Fibroblast of skin of abdomen (primary cell): ENCODE measurements at regions not wholly inside any gene's neighbourhood (a gene's known extent, or its start where the extent isn't known, plus 50 kb on each side); places are given as distances from the start of the nearest gene placed in this dataset.

Experiments used
- DNase-seq: peaks from one replicate; pipeline ENCODE4 v3.0.0-alpha.2; 2013

DNA sequence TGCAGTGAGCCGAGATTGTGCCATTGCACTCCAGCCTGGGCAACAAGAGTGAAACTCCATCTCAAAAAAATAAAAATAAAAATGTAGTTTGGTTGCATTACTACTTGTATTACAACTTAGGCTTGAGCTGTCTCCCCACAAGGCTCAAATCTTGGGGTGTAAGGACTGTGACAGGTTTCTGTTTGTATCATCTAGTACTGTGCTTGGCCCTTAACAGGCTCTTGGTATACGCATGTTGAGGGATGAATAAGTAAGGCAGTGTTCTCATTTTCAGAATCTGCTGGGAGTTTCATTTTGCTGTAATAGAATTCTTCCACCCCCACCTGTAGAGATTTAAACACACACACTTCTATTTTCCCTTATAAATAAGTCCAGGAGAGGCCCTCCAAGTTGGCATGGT is 289.4 kb upstream of the EEF2KMT start:
- DNase-seq: no peak

DNA sequence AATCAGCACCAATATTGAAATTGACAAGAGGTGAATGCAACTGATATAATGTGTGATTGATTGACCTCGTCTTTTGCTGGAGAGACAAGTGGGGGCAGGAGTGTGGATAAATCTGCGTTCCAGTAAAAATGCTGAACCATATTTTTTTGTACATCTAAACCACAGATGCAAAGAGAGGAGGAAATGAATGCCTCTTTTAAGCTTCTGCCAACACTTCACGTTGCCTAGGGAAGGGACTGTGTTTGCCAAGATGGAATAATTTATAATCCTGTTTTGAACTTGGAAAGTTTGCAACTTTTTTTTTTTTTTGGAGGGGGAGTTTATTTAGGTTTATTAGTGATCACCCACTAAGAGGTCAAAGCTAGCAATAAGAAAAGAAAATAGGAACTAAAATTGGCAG is 288.2 kb upstream of the EEF2KMT start:
- DNase-seq: no peak

DNA sequence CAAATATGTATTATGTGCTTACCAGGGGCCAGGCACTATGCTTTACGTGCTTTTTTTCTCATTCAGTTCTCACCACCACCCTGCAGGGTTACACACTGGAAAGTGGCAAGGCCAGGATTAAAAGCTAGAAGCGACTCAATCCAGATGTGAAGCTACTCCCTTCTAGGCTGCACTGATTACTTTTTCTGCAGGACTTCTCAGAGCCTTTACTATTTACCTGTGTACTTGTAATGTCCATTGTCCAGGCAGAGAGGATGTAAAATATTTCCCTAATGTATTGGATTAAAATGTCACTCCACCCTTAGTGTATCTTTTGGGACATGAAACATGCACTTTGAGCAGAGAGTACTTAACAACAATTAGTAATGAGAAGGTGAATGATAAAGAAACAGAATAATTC is 287.5 kb upstream of the EEF2KMT start:
- DNase-seq: no peak

DNA sequence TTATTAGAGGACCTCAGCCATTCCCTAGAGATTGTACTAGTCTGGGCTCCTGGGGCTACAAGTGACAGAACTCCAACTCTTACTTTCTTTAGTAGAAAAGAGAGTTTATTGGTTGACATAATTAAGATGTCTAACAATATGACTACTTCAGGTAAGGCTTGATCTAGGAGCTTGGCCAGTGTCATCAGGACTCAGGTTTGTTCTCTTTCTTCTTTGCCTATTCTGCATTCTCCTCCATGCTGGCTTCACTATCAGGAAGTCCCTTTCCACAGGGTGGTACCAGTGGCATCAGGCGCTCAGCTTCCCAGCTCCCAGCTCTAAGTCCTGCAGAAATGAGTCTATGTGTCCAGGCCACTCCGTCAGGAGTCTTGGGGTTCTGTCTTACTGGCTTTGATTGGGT is 286.1 kb upstream of the EEF2KMT start:
- DNase-seq: no peak

DNA sequence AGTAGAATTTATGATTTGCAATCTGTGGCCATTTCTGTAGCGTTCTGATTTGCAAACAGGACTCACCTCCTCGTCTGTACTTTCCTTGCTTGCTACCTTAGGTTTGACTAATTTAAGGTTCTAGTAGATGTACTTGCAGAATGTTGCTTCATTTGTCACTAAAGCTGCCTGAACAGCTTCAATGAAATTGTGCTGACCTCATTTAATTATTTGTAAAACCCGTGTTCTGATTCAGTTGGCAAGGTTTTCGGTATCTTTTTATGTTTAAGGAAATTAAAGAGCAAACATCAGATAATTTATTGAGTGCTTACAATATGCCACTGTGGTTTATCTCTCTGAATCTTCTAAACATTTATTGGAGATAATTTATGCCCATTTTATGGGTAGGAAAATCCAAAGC is 284.9 kb upstream of the EEF2KMT start:
- DNase-seq: no peak

DNA sequence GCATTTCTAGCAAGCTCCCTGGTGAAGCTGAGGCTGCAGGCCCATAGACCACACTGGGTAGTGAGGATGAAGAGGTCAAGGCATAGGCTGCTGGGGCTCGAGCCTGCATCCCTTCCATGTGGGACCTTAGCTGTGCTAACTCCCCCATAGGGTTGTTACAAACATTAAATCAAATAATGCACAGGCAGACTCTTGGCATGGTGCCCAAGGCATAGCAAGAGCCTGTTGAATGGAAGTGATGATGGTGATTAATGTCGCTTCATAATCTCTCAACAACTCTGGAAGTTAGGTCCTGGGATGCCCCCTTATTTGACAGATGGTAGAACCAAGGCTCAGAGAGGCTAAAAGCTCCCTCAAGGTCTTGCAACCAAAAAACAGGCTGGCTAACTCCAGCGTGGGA is 283.9 kb upstream of the EEF2KMT start:
- DNase-seq: no peak

DNA sequence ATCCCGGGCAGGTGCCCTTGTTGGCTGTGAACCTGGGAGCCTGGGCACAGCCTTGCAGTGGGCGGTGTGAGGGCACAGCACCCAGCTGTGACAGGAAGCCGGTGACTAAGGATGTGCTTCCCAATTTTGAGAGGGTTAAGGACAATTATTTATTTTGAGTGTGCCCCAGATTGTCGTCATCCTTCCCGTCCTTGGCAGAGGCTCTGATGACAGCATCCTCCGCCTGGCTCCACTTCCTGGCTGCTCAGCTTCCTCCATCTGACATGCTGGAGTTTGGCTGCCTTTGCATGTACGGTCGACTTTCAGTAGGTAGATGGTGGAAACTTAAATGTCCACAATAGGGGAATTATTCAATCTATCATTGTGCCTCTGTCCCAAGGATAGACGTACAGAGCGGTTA is 282.4 kb upstream of the EEF2KMT start:
- no peak for DNase-seq

DNA sequence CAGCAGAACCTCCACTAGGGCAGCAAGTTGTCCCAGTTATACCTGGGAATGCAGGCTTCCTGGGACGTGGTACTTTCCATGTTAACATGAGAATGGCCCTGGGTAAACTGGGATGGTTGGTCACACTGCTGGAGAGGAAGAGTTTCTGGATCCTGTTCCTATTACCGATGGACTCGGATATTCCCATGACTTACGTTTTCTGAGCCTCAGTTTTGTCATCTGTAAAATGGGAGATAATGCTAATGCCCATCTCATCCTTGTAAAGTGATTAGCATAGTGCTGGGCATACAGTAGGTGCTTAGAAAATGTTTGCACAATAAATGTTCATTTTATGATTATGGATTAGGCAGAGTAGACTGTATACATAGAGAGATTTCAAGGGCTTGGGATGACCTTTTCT is 280.9 kb upstream of the EEF2KMT start:
- DNase-seq: no peak

DNA sequence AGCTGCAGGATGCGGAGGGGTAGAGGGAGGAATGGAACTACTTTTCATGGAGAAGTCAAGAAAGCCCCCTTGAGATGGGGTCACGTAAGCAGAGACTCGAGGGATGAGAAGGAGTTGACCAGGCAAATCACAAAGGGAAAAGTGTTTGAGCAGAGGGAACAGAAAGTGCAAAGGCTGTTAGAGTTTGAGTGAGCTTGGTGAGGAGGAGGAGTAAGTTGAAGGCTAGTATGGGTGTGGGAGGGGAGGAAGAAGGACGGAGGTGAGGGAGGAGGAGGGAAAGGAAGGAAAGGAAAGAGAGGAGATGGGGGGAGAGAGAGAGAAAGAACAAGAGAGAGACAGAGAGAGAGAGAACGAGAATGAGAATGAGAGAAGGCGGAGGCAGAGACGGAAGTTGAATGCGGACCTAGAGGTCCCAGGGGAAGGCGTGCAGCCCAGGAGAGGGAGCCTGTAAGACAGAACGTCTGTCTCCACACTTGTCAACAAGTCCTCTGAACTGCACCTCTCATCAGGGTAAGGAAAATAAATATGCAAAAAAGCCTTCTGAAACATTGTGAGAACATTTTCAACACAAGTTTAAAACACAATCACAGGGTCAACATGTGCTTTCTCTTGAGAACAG is 279.8 kb upstream of the EEF2KMT start:
- no peak for DNase-seq

DNA sequence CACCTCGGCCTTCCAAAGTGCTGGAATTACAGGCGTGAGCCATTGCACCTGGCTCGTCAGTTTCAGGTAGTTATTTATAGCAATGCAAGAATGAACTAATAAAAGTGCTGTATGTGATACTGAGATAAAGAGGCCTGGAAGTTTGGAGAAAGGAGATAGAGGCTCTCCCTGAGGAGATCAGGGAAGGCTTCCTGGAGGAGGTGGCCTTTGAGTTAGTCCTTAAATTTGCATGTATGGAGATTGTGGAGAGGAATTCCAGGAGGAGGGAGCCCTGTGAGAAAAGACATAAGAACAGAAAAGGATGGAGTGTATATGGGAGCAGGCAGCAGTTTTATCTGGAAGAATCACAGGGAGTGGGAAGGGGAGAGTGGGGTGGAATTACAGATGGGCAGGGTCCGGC is 276.6 kb upstream of the EEF2KMT start:
- no peak for DNase-seq

DNA sequence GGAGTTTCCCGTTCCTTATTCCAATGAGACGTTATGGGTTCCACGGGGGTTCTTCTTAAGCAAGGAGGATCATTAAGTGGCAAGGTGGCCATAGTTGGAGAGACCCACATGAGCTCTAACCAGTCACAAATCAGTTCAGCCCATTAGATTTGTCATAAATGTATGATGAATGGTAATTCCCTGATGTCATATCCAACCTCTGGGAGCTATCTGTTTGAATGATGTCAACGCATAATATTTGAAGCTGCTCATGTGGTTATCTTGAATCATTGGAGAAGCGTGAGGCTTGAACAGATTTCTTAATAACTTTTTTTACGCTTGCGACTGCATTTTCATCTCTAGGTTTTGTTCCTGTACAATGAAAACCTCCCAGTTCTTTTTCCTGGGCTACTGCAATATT is 270.4 kb upstream of the EEF2KMT start:
- DNase-seq: no peak

DNA sequence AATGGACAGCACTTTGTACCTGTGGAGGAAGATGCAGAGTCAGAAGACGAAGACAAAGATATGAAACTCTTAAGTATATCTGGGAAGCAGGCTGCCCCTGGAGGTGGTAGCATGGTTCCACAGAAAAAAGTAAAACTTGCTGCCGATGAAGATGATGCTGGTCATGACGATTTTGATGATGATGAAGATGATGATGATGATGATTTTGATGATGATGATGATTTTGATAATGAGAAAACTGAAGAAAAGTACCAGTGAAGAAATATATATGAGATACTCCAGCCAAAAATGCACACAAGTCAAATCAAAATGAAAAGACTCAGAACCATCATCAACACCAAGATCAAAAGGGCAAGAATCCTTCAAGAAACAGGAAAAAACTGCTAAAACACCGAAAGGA is 268.5 kb upstream of the EEF2KMT start:
- no peak for DNase-seq

DNA sequence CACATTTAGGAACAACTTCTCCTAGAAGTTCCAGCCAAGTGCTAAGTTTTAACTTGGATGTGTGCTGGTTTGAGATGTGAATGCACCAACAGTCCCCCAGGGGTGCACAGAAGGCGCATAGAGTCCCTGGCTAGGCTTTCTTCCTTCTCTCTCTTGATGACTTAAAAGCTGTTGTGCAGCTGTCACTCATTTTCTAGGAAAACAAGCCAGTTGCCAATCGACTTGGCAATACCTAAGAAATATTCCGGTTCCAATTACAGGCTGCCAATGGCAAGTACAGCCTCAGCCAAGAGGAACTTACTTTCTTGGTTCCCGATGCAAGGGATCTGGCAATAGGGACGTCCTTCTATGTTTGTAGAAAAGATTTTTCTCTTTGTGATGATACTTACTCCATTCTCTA is 266.6 kb upstream of the EEF2KMT start:
- no peak for DNase-seq

DNA sequence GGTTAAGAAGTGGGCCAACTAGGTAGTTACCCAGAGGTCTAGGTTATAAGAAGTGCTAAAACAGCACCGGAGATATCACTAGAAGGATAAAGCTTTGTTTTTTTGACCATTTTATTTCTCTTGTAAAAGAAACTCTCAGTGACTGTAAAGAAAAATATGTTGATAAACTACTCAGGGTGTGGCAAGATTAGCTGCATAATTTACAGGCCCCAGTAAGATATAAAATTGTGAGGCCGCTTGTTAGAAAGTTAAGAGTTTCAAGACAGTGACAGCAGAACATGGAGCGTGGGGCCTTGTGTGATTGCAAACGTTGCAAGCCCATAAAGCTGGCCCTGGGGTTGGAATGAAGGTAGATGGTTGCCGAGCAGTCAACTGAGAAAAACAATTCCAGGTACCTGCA is 263.7 kb upstream of the EEF2KMT start:
- DNase-seq: no peak

DNA sequence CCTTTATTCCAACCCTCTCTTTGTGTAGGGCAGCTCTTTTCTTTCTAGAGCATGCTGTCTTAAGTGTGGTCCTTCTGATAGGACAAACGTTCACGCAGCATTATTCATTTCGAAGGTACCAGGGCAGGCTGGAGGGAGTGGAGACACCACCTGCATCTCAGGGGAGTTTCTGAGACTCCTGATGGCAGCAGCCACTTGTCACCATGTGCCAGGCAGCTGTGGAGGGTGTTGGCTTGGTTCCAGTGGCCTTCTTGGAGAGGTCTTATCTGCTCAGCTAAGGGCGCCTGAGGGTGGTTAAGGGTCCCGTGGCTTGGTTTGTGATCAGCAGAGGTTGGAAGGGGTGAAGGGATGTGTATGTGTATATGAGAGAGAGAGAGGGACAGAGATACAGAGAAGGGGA is 257.1 kb upstream of the EEF2KMT start:
- DNase-seq: no peak

DNA sequence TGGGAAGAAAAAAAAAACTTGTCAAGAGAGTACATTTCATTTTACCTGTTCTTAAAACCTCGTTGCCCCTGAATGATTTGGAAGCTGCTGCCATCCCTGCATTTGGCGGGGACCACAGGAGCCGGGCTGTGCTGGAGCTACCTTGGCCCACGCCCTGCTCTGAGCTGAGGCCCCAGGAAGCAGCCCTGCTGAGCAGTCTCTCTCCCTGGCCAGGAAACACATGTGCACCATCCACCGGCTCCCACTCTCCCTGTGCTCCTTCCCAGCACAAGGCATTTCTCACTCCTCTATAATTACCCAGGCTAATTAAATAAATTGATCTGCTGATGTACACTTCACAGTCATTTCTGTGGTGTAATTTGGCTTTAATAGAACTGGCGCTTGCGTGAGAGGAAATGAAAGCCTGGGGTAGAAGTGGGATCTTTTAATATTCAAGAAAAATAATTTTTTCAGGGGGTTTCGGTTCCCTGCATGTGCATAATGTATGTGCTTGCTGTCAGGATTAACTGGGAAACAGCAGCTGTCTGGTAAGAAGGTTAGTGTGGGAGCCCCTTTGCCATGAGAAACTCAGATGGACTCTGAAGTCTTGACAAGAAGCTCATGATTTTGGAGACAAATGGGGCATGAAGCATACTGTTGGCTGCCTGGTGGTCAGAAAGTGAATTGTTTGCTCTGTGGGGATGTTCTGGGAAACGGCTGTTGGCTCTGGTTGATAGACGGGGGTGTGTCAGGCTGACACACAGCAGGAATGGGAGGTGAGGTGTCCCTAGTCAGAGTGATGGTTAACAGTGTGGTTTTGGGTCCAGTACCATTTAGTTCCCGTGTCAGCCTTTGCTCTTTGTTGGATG is 252.3 kb upstream of the EEF2KMT start:
- no peak for DNase-seq

DNA sequence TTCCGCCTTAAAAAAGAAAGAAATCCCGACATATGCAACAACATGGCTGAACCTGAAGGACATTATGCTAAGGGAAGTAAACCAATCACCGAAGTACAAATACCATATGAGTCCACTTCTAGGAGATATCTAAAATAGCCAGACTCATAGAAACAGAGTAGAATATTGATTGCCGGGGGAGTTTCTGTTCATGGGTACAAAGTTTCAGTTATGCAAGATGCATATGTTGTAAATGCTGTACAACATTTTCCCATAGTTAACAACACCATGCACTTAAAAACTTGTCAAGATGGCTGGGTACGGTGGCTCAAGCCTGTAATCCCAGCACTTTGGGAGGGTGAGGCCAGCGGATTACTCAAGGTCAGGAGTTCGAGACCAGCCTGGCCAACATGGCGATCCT is 251.5 kb upstream of the EEF2KMT start:
- DNase-seq: no peak

DNA sequence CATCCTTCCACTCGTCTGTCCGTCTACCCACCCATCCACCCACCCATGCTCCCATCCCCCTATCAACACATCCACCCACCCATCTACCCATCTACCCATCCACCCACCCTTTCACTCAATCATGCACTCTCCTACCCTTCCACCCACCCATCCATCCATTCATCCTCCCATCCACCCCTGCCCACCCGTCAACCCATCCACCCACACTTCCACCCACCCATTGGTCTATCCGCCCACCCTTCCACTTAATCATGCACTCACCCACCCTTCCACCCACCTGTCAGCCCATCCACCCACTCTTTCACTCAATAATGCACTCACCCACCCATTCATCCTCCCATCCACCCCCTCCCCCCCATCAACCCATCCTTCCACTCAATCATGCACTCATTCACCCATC is 250.0 kb upstream of the EEF2KMT start:
- no peak for DNase-seq

DNA sequence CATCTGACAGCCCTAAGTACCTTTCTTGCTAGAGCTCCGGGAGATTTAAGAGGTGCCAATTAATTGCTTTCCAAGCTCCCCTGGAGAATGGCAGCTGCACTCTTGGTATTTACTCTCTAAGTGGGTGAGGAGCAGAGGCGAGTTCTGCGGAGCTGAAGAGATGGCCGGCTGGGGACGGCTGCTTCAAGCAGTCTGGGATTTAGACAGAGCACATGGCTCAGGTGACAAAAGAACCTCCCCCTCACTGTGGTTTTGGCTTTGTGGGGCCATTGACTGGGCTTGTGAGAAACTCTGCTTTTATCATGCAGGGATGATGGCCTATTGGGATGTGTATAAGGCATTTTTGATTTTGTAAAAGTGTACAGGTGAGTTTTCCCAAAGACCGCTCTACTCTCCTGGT is 239.3 kb upstream of the EEF2KMT start:
- no peak for DNase-seq

DNA sequence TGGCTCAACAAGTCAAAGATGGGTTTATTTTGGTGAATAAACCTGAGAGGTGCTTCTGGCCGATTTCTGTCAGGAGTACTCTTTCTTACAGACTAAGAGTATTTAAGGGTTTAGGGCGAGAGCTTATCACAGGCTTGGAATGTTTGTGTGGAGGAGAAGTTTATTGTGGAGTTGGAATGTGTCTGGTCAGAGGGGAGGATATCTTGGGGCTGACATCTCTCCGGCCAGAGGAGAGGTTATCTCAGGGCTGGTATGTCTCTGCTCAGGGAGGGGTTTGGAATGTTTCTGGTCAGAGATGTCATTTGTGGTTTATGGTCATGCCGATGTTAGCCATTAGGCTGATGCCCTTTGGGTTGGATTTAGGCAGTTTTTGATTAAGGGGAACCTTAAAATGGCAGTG is 236.4 kb upstream of the EEF2KMT start:
- no peak for DNase-seq

DNA sequence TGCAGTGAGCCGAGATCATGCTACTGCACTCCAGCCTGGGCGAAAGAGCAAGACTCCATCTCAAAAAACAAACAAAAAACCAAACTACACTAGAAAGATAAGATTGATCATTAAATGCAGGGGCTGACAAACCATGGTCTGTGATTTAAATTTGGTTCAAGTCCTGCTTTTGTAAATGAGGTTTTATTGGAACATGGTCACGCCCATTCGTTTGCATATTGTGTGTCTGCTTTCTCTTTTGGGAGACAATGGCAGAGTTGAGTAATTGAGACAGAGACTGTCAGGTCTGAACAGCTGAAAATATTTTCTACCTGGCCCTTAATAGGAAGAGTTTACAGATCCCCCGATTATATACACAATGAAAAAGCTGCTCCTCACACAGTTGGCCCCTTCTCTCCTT is 235.5 kb upstream of the EEF2KMT start:
- no peak for DNase-seq

DNA sequence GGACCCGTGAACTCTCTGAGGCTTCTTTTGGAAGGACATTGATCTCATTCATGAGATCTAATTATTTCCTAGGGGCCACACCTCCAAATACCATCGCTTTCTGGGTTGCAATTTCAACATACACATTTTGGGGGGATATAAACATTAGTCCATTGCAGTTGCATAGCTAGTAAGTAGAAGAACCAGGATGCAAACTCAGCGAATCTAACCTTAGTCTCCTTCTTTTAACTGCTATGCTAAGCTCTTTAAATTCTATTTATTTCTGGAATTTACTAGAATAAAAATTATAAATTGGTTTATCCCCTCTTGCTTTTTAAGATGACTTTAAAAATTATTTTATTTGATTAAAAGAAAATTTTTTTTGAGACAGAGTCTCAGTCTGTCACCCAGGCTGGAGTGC is 232.5 kb upstream of the EEF2KMT start:
- DNase-seq: no peak

DNA sequence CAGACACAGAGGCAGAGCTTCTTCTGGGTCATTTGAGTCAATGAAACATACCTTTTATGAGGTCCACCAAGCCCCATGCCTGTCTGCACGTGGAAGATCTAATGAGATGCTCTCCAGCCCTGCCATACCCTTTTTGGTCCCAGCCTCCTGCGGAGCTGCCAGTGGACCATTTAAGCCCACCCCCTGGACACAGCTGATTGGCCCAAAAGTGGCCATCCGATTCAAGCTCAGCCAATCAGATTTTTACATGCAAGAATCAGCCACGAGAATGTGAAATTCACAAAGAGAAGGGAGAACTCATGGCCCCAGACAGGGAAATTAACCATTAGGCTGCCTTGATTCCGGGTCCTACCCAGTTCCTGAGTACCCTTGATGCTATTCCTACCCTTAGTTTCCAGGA is 231.0 kb upstream of the EEF2KMT start:
- no peak for DNase-seq

DNA sequence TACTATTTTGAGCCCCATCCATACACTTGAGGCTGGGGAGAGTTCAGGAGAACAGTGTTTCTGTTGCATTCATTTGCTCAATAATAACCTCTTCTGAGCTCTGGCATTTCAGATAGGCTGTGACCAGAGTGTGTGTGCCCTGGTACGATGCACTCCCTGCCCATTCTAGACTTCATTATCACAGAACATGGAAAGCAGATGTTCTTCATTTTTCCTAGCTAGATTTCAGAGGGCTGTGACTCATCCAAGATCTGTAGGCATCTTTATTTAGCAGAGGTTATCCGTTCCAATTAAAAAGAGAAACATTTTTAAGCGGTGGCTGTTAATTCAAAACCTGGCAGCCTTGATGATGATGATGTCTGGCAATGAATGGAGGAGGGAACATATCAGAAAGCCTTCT is 228.8 kb upstream of the EEF2KMT start:
- no peak for DNase-seq

DNA sequence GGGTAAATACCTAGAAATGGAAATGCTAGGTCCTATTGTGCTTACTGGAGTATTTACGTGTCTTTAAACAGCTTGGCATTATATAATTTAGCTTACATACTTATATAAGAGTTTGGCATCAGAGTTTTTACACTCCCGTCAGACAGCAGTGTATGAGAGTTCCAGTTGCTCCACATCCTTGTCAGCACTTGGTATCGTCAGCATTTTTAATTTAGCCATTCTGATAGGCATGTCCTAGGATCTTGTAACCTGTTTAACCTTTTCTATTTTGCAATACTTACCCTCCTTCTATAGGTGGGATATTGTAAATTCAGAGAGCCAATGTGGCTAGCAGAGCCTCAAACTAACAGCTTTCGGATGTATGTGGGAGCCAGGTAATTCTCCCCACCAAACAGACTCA is 228.3 kb upstream of the EEF2KMT start:
- DNase-seq: no peak
